K562 (cell line): ENCODE measurements at regions not wholly inside any gene's neighbourhood (a gene's known extent, or its start where the extent isn't known, plus 50 kb on each side); places are given as distances from the start of the nearest gene placed in this dataset.

ENCODE experiments used
- ATAC-seq: fragments of 200-7000 bp; cut with Tn5 transposase; 3 replicates; pipeline ENCODE4 v1.9.1; 2020; ENCODE audit warnings: moderate library complexity
- BruUV-seq: library from RNA; stranded (reverse); fragments of 400-500 nt; replicated peaks from 2 replicates; lab custom pipeline; 2021; lab: Mats Ljungman, UMichigan
- CTCF ChIA-PET: fragments of 300-600 bp; formaldehyde crosslinking; extraction: SDS; loops from one replicate; lab custom pipeline; 2021; ENCODE audit warnings: low intra/inter-chr PET ratio; lab: Yijun Ruan, JAX
- POLR2A ChIA-PET: fragments of 300-600, 350-650 bp; sonication (Branson Sonifier 250); formaldehyde crosslinking; extraction: SDS; loops from one replicate; lab custom pipeline; 2021; ENCODE audit warnings: antibody characterized with exemption, inconsistent platforms; lab: Yijun Ruan, JAX
- DNase-seq, 4 experiments: peaks; one replicate each; pipeline versions ENCODE4 v3.0.0 to v3.0.0-alpha.2; 2011 to 2018; ENCODE audit warnings: low spot score in 3 of 4, mixed read lengths in 3 of 4; ENCODE audit errors: extremely low read depth in 1 of 4
- FAIRE-seq: peaks from 2 replicates; lab custom pipeline; 2011; peaks lifted over from hg19 to GRCh38; lab: Jason Lieb, UNC
- H2AFZ ChIP-seq: 2 replicates; pipeline ENCODE4 v1.6.0; 2011; ENCODE audit warnings: low read depth, low read length, control low read depth, inconsistent platforms
- H3K27ac ChIP-seq: fragments of 200-600 bp; 3 replicates; pipeline ENCODE4 v1.8.0; 2011; ENCODE audit warnings: low read depth, mild to moderate bottlenecking, control low read depth, inconsistent platforms, low read length, moderate library complexity, mixed read lengths; ENCODE audit errors: extremely low read depth
- H3K27me3 ChIP-seq, 2 experiments: fragments of 300-600 bp in 1 of 2; 2 replicates in 1 of 2; 3 replicates in 1 of 2; pipeline versions ENCODE4 v1.6.0 to v1.8.0; 2011; ENCODE audit warnings: inconsistent platforms in 2 of 2, low read length in 2 of 2, mild to moderate bottlenecking in 1 of 2, mixed read lengths in 1 of 2, moderate library complexity in 1 of 2; ENCODE audit not compliant: control insufficient read depth in 2 of 2, insufficient read depth in 2 of 2
- H3K36me3 ChIP-seq: fragments of 300-600 bp; 3 replicates; pipeline ENCODE4 v1.8.0; 2011; ENCODE audit warnings: mild to moderate bottlenecking, low read length, inconsistent platforms; ENCODE audit not compliant: control insufficient read depth, insufficient read depth
- H3K4me1 ChIP-seq, 2 experiments: fragments of 200-600 bp in 1 of 2; replicated peaks in 1 of 2; 2 replicates in 1 of 2; 3 replicates in 1 of 2; pipeline versions ENCODE4 v1.5.1 to v1.8.0; 2011; ENCODE audit warnings: inconsistent platforms in 2 of 2, low read length in 2 of 2, mild to moderate bottlenecking in 1 of 2, mixed read lengths in 1 of 2, moderate library complexity in 1 of 2; ENCODE audit not compliant: control insufficient read depth in 2 of 2, insufficient read depth in 2 of 2
- H3K4me2 ChIP-seq: 2 replicates; pipeline ENCODE4 v1.6.1; 2011; ENCODE audit warnings: low read length, control low read depth, inconsistent platforms, mixed read lengths; ENCODE audit not compliant: insufficient read depth
- H3K4me3 ChIP-seq: fragments of 200-600 bp; sonication (generic), shearing (Covaris generic); 2 replicates; pipeline ENCODE4 v1.5.1; 2016; ENCODE audit warnings: control low read depth, inconsistent platforms
- H3K79me2 ChIP-seq: fragments of 200-600 bp; 3 replicates; pipeline ENCODE4 v1.8.0; 2011; ENCODE audit warnings: low read length, inconsistent platforms; ENCODE audit not compliant: control insufficient read depth, insufficient read depth
- H3K9ac ChIP-seq, 2 experiments: 2 replicates each; pipeline versions ENCODE4 v1.6.0 to v1.6.1; 2011; ENCODE audit warnings: low read depth in 2 of 2, low read length in 2 of 2, control low read depth in 1 of 2, inconsistent platforms in 1 of 2, mild to moderate bottlenecking in 1 of 2, mixed read lengths in 1 of 2; ENCODE audit not compliant: insufficient read depth in 1 of 2
- H3K9me1 ChIP-seq: one replicate; pipeline ENCODE4 v1.6.0; 2011; ENCODE audit warnings: inconsistent platforms, mild to moderate bottlenecking, low read length, moderate library complexity; ENCODE audit not compliant: control insufficient read depth, insufficient read depth
- H3K9me3 ChIP-seq: replicated peaks from 2 replicates; pipeline ENCODE4 v1.5.1; 2011; ENCODE audit warnings: low read depth, low read length, inconsistent platforms; ENCODE audit not compliant: control insufficient read depth, insufficient read depth
- H4K20me1 ChIP-seq: replicated peaks from 2 replicates; pipeline ENCODE4 v1.6.1; 2011; ENCODE audit warnings: low read length, inconsistent platforms, mixed read lengths; ENCODE audit not compliant: control insufficient read depth, insufficient read depth
- AFF1 ChIP-seq, 2 experiments: fragments of 450-650 bp; IDR thresholded peaks; 2 replicates each; pipeline ENCODE4 v1.6.1; 2018; ENCODE audit warnings: mild to moderate bottlenecking in 2 of 2, low read depth in 1 of 2; ENCODE audit not compliant: partially characterized antibody in 2 of 2
- ASH1L ChIP-seq: fragments of 450-650 bp; IDR thresholded peaks from 2 replicates; pipeline ENCODE4 v1.6.1; 2018; ENCODE audit warnings: borderline replicate concordance, mild to moderate bottlenecking, low read depth; ENCODE audit not compliant: partially characterized antibody
- GTF2E2 ChIP-seq: fragments of 200-800 bp; sonication (Bioruptor generic); IDR thresholded peaks from 2 replicates; pipeline ENCODE4 v1.6.1; 2016; ENCODE audit warnings: missing genetic modification characterization, missing compliant biosample characterization
- HDAC3 ChIP-seq: fragments of 450-650 bp; IDR thresholded peaks from 2 replicates; pipeline ENCODE4 v1.6.1; 2018; ENCODE audit warnings: borderline replicate concordance, mild to moderate bottlenecking, moderate library complexity; ENCODE audit not compliant: partially characterized antibody
- IRF2 ChIP-seq: sonication (generic); formaldehyde crosslinking; IDR thresholded peaks from 2 replicates; pipeline ENCODE4 v1.8.1; 2022; ENCODE audit warnings: mild to moderate bottlenecking, missing genetic modification reagents
- MYBL2 ChIP-seq, 2 experiments: fragments of 450-650 bp in 1 of 2; sonication (generic) in 1 of 2; formaldehyde crosslinking in 1 of 2; IDR thresholded peaks; 2 replicates each; pipeline versions ENCODE4 v1.6.1 to v1.8.1; 2017 to 2022; ENCODE audit warnings: borderline replicate concordance in 1 of 2, inconsistent platforms in 1 of 2, low read depth in 1 of 2, mild to moderate bottlenecking in 1 of 2, missing genetic modification reagents in 1 of 2, moderate library complexity in 1 of 2
- NFRKB ChIP-seq: fragments of 450-650 bp; IDR thresholded peaks from 2 replicates; pipeline ENCODE4 v1.6.1; 2016; ENCODE audit warnings: low read depth
- OTX1 ChIP-seq: fragments of 450-650 bp; formaldehyde crosslinking; IDR thresholded peaks from 2 replicates; pipeline ENCODE4 v1.4.0; 2022; ENCODE audit warnings: mild to moderate bottlenecking
- PHTF2 ChIP-seq: fragments of 250-450 bp; sonication (Bioruptor Pico); IDR thresholded peaks from 2 replicates; pipeline ENCODE4 v1.5.0; 2021; ENCODE audit warnings: mild to moderate bottlenecking
- XRCC5 ChIP-seq: fragments of 200-400 bp; formaldehyde crosslinking; IDR thresholded peaks from 2 replicates; pipeline ENCODE4 v1.6.1; 2017; ENCODE audit warnings: low read depth, mild to moderate bottlenecking, low read length
- ZC3H11A ChIP-seq: IDR thresholded peaks from 2 replicates; pipeline ENCODE4 v1.6.1; 2012; ENCODE audit warnings: low read depth, low read length, improper control_type of control experiment
- ZNF175 ChIP-seq: fragments of 200-800 bp; sonication (Bioruptor generic); IDR thresholded peaks from 2 replicates; pipeline ENCODE4 v1.6.1; 2016; ENCODE audit warnings: low read depth, mild to moderate bottlenecking, missing genetic modification characterization, missing compliant biosample characterization
- ZNF512 ChIP-seq: IDR thresholded peaks from 2 replicates; pipeline ENCODE4 v1.6.1; 2016; ENCODE audit warnings: missing genetic modification characterization, missing compliant biosample characterization
- WGBS: fragments of 100-300 bp; shearing (Covaris generic); methylation state at CpG from one replicate; pipeline ENCODE4 v1.1.6; 2016; ENCODE audit warnings: low coverage, mixed read lengths; ENCODE audit not compliant: insufficient coverage; ENCODE audit errors: missing lambda C conversion rate; 5-methylcytosine and 5-hydroxymethylcytosine counted together
- in situ Hi-C: fragments of 300-500 bp; cut with MboI; formaldehyde crosslinking; loops from 4 replicates; pipeline ENCODE4 v1.15.0; 2018; ENCODE audit warnings: inconsistent platforms, mixed read lengths
- intact Hi-C: fragments of 100-400 bp; cut with micrococcal nuclease; formaldehyde crosslinking; loops from 2 replicates; pipeline ENCODE4 v1.14.2; 2022
- TF ChIP-seq, protein P1 (sequence below): fragments of 450-650 bp; IDR thresholded peaks from one replicate; pipeline ENCODE4 v1.6.1; 2018; ENCODE audit warnings: mild to moderate bottlenecking, moderate library complexity; ENCODE audit not compliant: partially characterized antibody

DNA sequence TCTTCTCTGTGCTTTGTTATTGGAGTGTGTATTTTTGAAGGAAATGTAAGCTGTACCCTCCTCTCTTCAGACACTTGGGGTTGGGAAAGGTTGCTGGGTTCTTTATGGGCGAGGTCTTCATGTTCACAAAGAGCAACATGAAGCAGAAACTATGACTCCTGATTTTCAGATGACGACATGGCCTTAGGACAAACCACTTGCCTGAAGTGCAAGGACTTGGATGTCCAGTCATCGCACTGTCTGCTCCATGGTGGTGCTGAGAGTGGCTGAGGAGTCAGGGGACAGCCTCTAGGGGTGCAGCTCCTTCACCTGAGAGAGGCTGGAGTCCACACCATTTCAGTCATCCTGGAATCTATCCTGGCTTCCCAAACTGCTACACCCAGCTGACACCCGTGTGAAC is 183.9 kb upstream of the CDH5 start:
- FAIRE-seq, result no peak
- no peak for DNase-seq
- POLR2A ChIA-PET, result no interaction called here
- Histone ChIP-seq H3K27ac (no peak overlapping the region), H4K20me1 (no peaks in the 10 kb centered on the region), H3K9me3 (no peaks in the 10 kb centered on the region), H3K4me1 (no peaks in the 10 kb centered on the region), H3K9ac (no peak overlapping the region), H3K27me3 (no peaks in the 10 kb centered on the region), H3K9me1 (no peaks in the 10 kb centered on the region), H3K4me3 (no peak overlapping the region), H3K4me2 (no peak overlapping the region), H2AFZ (no peak overlapping the region), H3K36me3 (no peaks in the 10 kb centered on the region), H3K79me2 (no peaks in the 10 kb centered on the region)
- no TSS peak for BruUV-seq
- ATAC-seq, result no peak
- CTCF ChIA-PET, result no interaction called here
- in situ Hi-C loops, result no loop called here
- intact Hi-C loops, result no loop called here
- WGBS, result 0% methylated on average over 4 of the region's 4 CpGs
- TF ChIP-seq ZNF175 (CRISPR knock-in tag) (no peak), PHTF2 (CRISPR knock-in tag) (no peak), ZC3H11A (no peak), GTF2E2 (tag) (no peak), NFRKB (no peak), XRCC5 (no peak), IRF2 (no peak), AFF1 (IDR thresholded peaks at IDR 0.05; ENCODE audit: low read depth in 1 of 2, partially characterized antibody in 2 of 2) (no peak), ZNF512 (tag) (no peak), MYBL2 (IDR thresholded peaks at IDR 0.05; ENCODE audit: low read depth) (no peak), MYBL2 (CRISPR knock-in tag; IDR thresholded peaks at IDR 0.05; ENCODE audit: borderline replicate concordance) (no peak), HDAC3 (no peak), OTX1 (CRISPR knock-in tag) (no peak), ASH1L (no peak)
- TF ChIP-seq, protein P1, sequence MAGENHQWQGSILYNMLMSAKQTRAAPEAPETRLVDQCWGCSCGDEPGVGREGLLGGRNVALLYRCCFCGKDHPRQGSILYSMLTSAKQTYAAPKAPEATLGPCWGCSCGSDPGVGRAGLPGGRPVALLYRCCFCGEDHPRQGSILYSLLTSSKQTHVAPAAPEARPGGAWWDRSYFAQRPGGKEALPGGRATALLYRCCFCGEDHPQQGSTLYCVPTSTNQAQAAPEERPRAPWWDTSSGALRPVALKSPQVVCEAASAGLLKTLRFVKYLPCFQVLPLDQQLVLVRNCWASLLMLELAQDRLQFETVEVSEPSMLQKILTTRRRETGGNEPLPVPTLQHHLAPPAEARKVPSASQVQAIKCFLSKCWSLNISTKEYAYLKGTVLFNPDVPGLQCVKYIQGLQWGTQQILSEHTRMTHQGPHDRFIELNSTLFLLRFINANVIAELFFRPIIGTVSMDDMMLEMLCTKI, result no peak
